ENCODE measurements at regions not wholly inside any gene's neighbourhood (a gene's known extent, or its start where the extent isn't known, plus 50 kb on each side); places are given as distances from the start of the nearest gene placed in this dataset.

GRCh38 chr3:13165576-13165975 lies 92.3 kb upstream of the IQSEC1 start:
- no peak overlapping the region for H4K5ac ChIP-seq (ENCODE audit: low read depth, low read length)
- ChIA-PET CTCF (no interaction called here), POLR2A (ENCODE audit: unreplicated experiment) (no interaction called here)
- H2BK15ac ChIP-seq (ENCODE audit: low read depth, low read length): no peak overlapping the region
- H3K27ac ChIP-seq (ENCODE audit: insufficient read depth, low read length): no peak overlapping the region
- dilution Hi-C loops (cut with HindIII; ENCODE audit: low sequenced_read_pairs, unreplicated experiment) (no loop called here), intact Hi-C loops (cut with micrococcal nuclease) (no loop called here), in situ Hi-C loops (cut with MboI; ENCODE audit: low sequenced_read_pairs) (no loop called here)
- H3K4ac ChIP-seq (ENCODE audit: low read depth, low read length): no peak overlapping the region
- H3K18ac ChIP-seq (ENCODE audit: low read depth, low read length): no peak overlapping the region
- no peak overlapping the region for H3K23ac ChIP-seq (ENCODE audit: low read depth, low read length)
- ATAC-seq (ENCODE audit: low read depth): no peak
- no peak overlapping the region for H3K9ac ChIP-seq (ENCODE audit: low read depth, low read length)
- no peak overlapping the region for H3K4me2 ChIP-seq (ENCODE audit: low read depth, low read length)
- no peak overlapping the region for H4K8ac ChIP-seq (ENCODE audit: low read depth in 2 of 2, low read length in 2 of 2)
- TF ChIP-seq MAFK (IDR thresholded peaks at IDR 0.05; ENCODE audit: low read depth, low read length) (no peak), POLR2A (IDR thresholded peaks at IDR 0.05; ENCODE audit: low read depth, low read length) (no peak), RCOR1 (IDR thresholded peaks at IDR 0.05; ENCODE audit: insufficient replicate concordance, low read length) (no peak), CEBPB (IDR thresholded peaks at IDR 0.05; ENCODE audit: low read depth, low read length) (no peak), RFX5 (IDR thresholded peaks at IDR 0.05; ENCODE audit: low read depth, low read length) (no peak), NFE2L2 (IDR thresholded peaks at IDR 0.05; ENCODE audit: low read depth, low read length) (no peak), CHD1 (IDR thresholded peaks at IDR 0.05; ENCODE audit: low read depth, low read length) (no peak), BHLHE40 (IDR thresholded peaks at IDR 0.05; ENCODE audit: low read depth, low read length) (no peak), RAD21 (IDR thresholded peaks at IDR 0.05; ENCODE audit: low read length) (no peak), ELK1 (IDR thresholded peaks at IDR 0.05; ENCODE audit: borderline replicate concordance, low read depth, low read length) (no peak), USF2 (IDR thresholded peaks at IDR 0.05; ENCODE audit: low read depth, low read length) (no peak), MXI1 (IDR thresholded peaks at IDR 0.05; ENCODE audit: borderline replicate concordance, low read depth, low read length) (no peak), CTCF (conservative IDR thresholded peaks at IDR 0.05; ENCODE audit: low read depth, low read length) (no peak), FOS (IDR thresholded peaks at IDR 0.05; ENCODE audit: low read depth, low read length) (no peak), SMC3 (IDR thresholded peaks at IDR 0.05; ENCODE audit: low read depth, low read length) (no peak), MAZ (IDR thresholded peaks at IDR 0.05; ENCODE audit: borderline replicate concordance, low read depth, low read length) (no peak)
- no CpG with 5 or more reads among the region's 9 CpGs for WGBS, 2 experiments (ENCODE audit: extremely low coverage in 2 of 2, insufficient read length in 1 of 2)
- no peak overlapping the region for H3K4me3 ChIP-seq (ENCODE audit: insufficient read depth, low read depth, low read length)
- peaks cover 5% of the 10 kb centered on the region for H3K27me3 ChIP-seq (ENCODE audit: control insufficient read depth, insufficient read depth, low read length)
- no peak overlapping the region for H2BK20ac ChIP-seq (ENCODE audit: low read depth, low read length)
- H3K9me1 ChIP-seq (ENCODE audit: insufficient read depth, low read length): no peaks in the 10 kb centered on the region
- no peak overlapping the region for H2AFZ ChIP-seq (replicated peaks; ENCODE audit: low read length, poor library complexity)
- H2AK9ac ChIP-seq (replicated peaks; ENCODE audit: low read depth, low read length, poor library complexity): no peak overlapping the region
- H4K20me1 ChIP-seq (ENCODE audit: insufficient read depth, low read length): no peaks in the 10 kb centered on the region
- no peak overlapping the region for H2BK5ac ChIP-seq (ENCODE audit: low read depth, low read length, poor library complexity, severe bottlenecking)
- no peaks in the 10 kb centered on the region for H3K9me3 ChIP-seq (ENCODE audit: control insufficient read depth, insufficient read depth, low read length)
- H3K14ac ChIP-seq (replicated peaks; ENCODE audit: low read depth, low read length): no peak overlapping the region
- no peak overlapping the region for H2BK120ac ChIP-seq (ENCODE audit: low read depth, low read length)
- no peaks in the 10 kb centered on the region for H3K79me1 ChIP-seq (ENCODE audit: low read depth in 1 of 2, low read length in 2 of 2)
- no peak overlapping the region for H2AK5ac ChIP-seq (ENCODE audit: low read depth, low read length)
- no peak overlapping the region for H4K91ac ChIP-seq (ENCODE audit: insufficient read depth, low read depth, low read length)
- DNase-seq: no peak
- no TSS peak for BruUV-seq (replicated peaks)
- no peaks in the 10 kb centered on the region for H3K4me1 ChIP-seq (ENCODE audit: control insufficient read depth, insufficient read depth, low read length)
- no peak overlapping the region for H3K56ac ChIP-seq (ENCODE audit: extremely low read depth, insufficient read depth, low read length)
- no peaks in the 10 kb centered on the region for H3K36me3 ChIP-seq (ENCODE audit: control insufficient read depth, insufficient read depth, low read length)
